OCI-LY1 (cell line): ENCODE measurements at regions not wholly inside any gene's neighbourhood (a gene's known extent, or its start where the extent isn't known, plus 50 kb on each side); places are given as distances from the start of the nearest gene placed in this dataset.

Source experiments
- CTCF ChIP-seq: fragments of 200-600 bp; sonication (generic), shearing (Covaris generic); IDR thresholded peaks from 2 replicates; pipeline ENCODE4 v1.5.1; 2017; ENCODE audit warnings: mild to moderate bottlenecking, antibody characterized with exemption, low read length, moderate library complexity, mixed read lengths
- EZH2 ChIP-seq: fragments of 200-600 bp; sonication (generic), shearing (Covaris generic); IDR thresholded peaks from 2 replicates; pipeline ENCODE4 v1.8.0; 2017; ENCODE audit warnings: borderline replicate concordance, mixed run types, mild to moderate bottlenecking, antibody characterized with exemption, low read length, moderate library complexity, mixed read lengths

- TF ChIP-seq CTCF, result no peak
- TF ChIP-seq EZH2, result no peak
Observed at GRCh38 chr2:217340899-217341298, 481.0 kb upstream of the TNP1 start.
